ENCODE measurements at regions not wholly inside any gene's neighbourhood (a gene's known extent, or its start where the extent isn't known, plus 50 kb on each side); places are given as distances from the start of the nearest gene placed in this dataset.

DNA sequence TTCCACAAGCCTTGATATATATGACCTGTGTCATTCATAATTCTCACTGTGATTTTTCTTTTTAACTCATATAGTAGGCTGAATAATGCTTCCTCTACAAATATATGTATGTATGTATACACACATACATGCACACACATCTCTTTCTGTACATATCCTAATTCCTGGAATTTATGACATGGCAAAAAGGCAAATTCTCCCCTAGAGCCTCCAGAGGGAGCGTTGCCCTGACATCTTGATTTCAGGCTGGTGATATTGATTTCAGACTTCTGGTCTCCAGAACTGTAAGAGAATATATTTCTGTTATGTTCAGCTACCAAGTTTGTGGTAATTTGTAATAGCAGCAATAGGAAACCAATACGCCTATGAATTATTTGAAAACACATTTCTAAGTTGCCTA lies 166.6 kb upstream of the GAS1 start:
- no peak overlapping the region for H3K4me2 ChIP-seq (ENCODE audit: low read length)
- no peak overlapping the region for H3K27ac ChIP-seq
- H3K79me2 ChIP-seq: no peaks in the 10 kb centered on the region
- H3K9me3 ChIP-seq (ENCODE audit: control insufficient read depth, low read length): no peaks in the 10 kb centered on the region
- TF ChIP-seq, protein P1, sequence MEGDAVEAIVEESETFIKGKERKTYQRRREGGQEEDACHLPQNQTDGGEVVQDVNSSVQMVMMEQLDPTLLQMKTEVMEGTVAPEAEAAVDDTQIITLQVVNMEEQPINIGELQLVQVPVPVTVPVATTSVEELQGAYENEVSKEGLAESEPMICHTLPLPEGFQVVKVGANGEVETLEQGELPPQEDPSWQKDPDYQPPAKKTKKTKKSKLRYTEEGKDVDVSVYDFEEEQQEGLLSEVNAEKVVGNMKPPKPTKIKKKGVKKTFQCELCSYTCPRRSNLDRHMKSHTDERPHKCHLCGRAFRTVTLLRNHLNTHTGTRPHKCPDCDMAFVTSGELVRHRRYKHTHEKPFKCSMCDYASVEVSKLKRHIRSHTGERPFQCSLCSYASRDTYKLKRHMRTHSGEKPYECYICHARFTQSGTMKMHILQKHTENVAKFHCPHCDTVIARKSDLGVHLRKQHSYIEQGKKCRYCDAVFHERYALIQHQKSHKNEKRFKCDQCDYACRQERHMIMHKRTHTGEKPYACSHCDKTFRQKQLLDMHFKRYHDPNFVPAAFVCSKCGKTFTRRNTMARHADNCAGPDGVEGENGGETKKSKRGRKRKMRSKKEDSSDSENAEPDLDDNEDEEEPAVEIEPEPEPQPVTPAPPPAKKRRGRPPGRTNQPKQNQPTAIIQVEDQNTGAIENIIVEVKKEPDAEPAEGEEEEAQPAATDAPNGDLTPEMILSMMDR (IDR thresholded peaks at IDR 0.05): no peak
- no peak overlapping the region for H3K4me3 ChIP-seq (ENCODE audit: low read depth, low read length)
- H2AFZ ChIP-seq: no peak overlapping the region
- H3K27me3 ChIP-seq (ENCODE audit: control insufficient read depth, insufficient read depth, low read length): no peaks in the 10 kb centered on the region
- no peak overlapping the region for H3K9ac ChIP-seq
- no peaks in the 10 kb centered on the region for H3K4me1 ChIP-seq
- H3K36me3 ChIP-seq (ENCODE audit: control insufficient read depth, insufficient read depth, low read length): no peaks in the 10 kb centered on the region

DNA sequence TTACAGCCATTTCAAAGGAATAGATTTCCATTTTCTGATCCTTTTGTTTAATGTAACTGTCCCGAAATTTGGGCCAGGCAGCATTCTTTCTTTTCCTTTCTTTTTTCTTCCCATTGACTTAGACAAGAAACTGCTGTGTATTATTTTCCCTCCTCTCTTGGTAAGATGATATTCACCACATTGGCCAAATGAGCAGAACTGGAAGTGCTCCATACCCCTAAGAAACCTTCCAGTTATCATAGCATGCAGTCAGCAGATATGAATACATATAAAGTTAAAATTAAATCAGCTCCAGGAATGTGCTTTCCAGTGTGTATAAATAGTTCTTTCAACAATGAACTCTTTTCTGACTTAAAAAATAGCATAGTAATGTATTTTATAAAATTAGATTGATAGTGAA lies 168.5 kb upstream of the GAS1 start:
- no peaks in the 10 kb centered on the region for H3K9me3 ChIP-seq (ENCODE audit: control insufficient read depth, low read length)
- H3K27me3 ChIP-seq (ENCODE audit: control insufficient read depth, insufficient read depth, low read length): no peaks in the 10 kb centered on the region
- H3K36me3 ChIP-seq (ENCODE audit: control insufficient read depth, insufficient read depth, low read length): no peaks in the 10 kb centered on the region
- H3K9ac ChIP-seq: no peak overlapping the region
- TF ChIP-seq, protein P1 (IDR thresholded peaks at IDR 0.05): no peak
- no peak overlapping the region for H3K4me2 ChIP-seq (ENCODE audit: low read length)
- H3K4me1 ChIP-seq: no peaks in the 10 kb centered on the region
- H2AFZ ChIP-seq: no peak overlapping the region
- no peaks in the 10 kb centered on the region for H3K79me2 ChIP-seq
- no peak overlapping the region for H3K4me3 ChIP-seq (ENCODE audit: low read depth, low read length)
- H3K27ac ChIP-seq: no peak overlapping the region

DNA sequence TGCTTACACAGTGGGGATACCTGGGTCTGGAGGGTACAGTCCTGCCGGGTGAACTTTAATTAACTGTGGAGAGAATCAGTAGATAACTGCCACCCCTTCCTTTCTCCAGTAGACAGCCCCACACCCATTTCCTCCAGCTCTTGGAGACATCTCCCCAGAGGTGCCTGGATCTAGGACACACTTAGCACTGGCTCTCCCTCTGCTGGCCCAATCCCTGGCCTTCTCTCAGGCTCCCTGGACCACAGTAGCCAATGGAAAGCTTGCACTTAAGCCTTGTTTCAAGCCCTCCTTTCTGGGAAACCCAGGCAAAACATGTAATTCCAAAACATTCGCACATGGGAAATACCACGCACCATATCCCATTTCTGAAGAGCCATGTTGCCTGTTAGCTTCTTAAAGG lies 169.2 kb upstream of the GAS1 start:
- Histone ChIP-seq H3K4me3 (ENCODE audit: low read depth, low read length) (no peak overlapping the region), H3K36me3 (ENCODE audit: control insufficient read depth, insufficient read depth, low read length) (no peaks in the 10 kb centered on the region), H3K27me3 (ENCODE audit: control insufficient read depth, insufficient read depth, low read length) (no peaks in the 10 kb centered on the region), H3K79me2 (no peaks in the 10 kb centered on the region), H3K9ac (no peak overlapping the region), H2AFZ (no peak overlapping the region), H3K9me3 (ENCODE audit: control insufficient read depth, low read length) (no peaks in the 10 kb centered on the region), H3K4me1 (no peaks in the 10 kb centered on the region), H3K4me2 (ENCODE audit: low read length) (no peak overlapping the region), H3K27ac (no peak overlapping the region)
- TF ChIP-seq, protein P1 (IDR thresholded peaks at IDR 0.05): no peak

DNA sequence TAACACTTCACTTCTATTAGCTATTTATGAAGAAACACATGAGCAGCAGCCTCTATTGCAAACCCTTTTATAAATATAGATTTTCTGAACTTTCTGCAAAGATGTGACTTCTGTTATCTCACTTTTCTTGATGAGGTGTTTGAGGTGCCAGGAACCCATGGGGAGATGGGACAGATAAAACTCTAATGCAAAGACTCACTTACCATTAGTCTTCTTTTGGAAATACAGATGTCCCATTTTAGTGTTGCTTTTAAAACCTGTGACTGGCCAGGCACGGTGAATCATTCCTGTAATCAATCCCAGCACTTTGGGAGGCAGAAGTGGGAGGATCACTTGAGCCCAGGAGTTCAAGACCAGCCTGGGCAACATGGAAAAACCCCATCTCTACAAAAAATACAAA lies 171.3 kb upstream of the GAS1 start:
- Histone ChIP-seq H3K36me3 (ENCODE audit: control insufficient read depth, insufficient read depth, low read length) (no peaks in the 10 kb centered on the region), H3K9me3 (ENCODE audit: control insufficient read depth, low read length) (no peaks in the 10 kb centered on the region), H2AFZ (no peak overlapping the region), H3K79me2 (no peaks in the 10 kb centered on the region), H3K4me2 (ENCODE audit: low read length) (no peak overlapping the region), H3K27ac (no peak overlapping the region), H3K27me3 (ENCODE audit: control insufficient read depth, insufficient read depth, low read length) (no peaks in the 10 kb centered on the region), H3K9ac (no peak overlapping the region), H3K4me3 (ENCODE audit: low read depth, low read length) (no peak overlapping the region), H3K4me1 (no peaks in the 10 kb centered on the region)
- TF ChIP-seq, protein P1 (IDR thresholded peaks at IDR 0.05): no peak

DNA sequence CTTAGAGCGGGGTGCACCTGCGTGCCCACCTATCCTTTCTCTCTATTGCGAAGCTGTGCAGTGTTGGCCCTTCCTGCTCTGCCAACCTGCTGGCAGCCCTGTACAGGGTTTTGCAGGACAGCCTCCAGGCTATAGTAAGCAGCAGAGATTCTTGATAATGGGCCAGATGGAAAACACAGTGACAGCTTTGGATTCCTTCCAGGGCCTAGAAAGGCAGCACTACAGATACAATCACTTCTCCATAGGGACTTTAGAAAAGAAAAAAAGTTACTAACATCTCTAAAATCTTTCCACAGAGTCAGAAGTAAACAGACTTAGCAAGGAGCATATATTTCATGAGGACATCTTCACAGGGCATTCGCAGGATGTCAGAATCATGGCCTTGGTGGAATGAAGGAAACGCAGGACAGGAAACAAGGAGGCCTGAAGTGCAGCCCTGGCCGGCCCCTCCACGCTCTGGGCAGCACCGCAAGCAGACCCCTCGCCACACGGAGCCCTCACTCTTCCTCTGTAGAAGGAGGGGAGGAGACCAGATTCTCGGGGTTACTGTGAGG lies 172.1 kb upstream of the GAS1 start:
- Histone ChIP-seq H3K36me3 (ENCODE audit: control insufficient read depth, insufficient read depth, low read length) (no peaks in the 10 kb centered on the region), H3K4me3 (ENCODE audit: low read depth, low read length) (no peak overlapping the region), H3K79me2 (no peaks in the 10 kb centered on the region), H3K9ac (no peak overlapping the region), H3K27me3 (ENCODE audit: control insufficient read depth, insufficient read depth, low read length) (no peaks in the 10 kb centered on the region), H3K4me1 (no peaks in the 10 kb centered on the region), H3K4me2 (ENCODE audit: low read length) (no peak overlapping the region), H3K9me3 (ENCODE audit: control insufficient read depth, low read length) (no peaks in the 10 kb centered on the region), H2AFZ (no peak overlapping the region), H3K27ac (no peak overlapping the region)
- TF ChIP-seq, protein P1 (IDR thresholded peaks at IDR 0.05): no peak
